GM19035 (cell line): ENCODE measurements at regions not wholly inside any gene's neighbourhood (a gene's known extent, or its start where the extent isn't known, plus 50 kb on each side); places are given as distances from the start of the nearest gene placed in this dataset.

Experiments used
- ATAC-seq: cut with Tn5 transposase; IDR thresholded peaks from one replicate; pipeline ENCODE4 v1.9.1; 2021; ENCODE audit not compliant: unreplicated experiment

- no peak for ATAC-seq
Observed at GRCh38 chr3:89625945-89626344, 518.5 kb downstream of the EPHA3 start.

- ATAC-seq: no peak
Observed at GRCh38 chr3:89628856-89629670, 521.6 kb downstream of the EPHA3 start.

GRCh38 chr3:89635137-89635536, 527.7 kb downstream of the EPHA3 start:
- no peak for ATAC-seq

- no peak for ATAC-seq
Observed at GRCh38 chr3:89644716-89645115, 537.3 kb downstream of the EPHA3 start.

- no peak for ATAC-seq
Observed at GRCh38 chr3:89649431-89649830, 542.0 kb downstream of the EPHA3 start.

GRCh38 chr3:89654031-89654430, 546.6 kb downstream of the EPHA3 start:
- no peak for ATAC-seq

GRCh38 chr3:89656388-89656787, 549.0 kb downstream of the EPHA3 start:
- ATAC-seq: no peak

- ATAC-seq: no peak
Observed at GRCh38 chr3:89679686-89680085, 572.3 kb downstream of the EPHA3 start.

- no peak for ATAC-seq
Observed at GRCh38 chr3:89682556-89682955, 575.1 kb downstream of the EPHA3 start.

- no peak for ATAC-seq
Observed at GRCh38 chr3:89685731-89686130, 578.3 kb downstream of the EPHA3 start.

- ATAC-seq: no peak
Observed at GRCh38 chr3:89690646-89691045, 583.2 kb downstream of the EPHA3 start.

- no peak for ATAC-seq
Observed at GRCh38 chr3:89692601-89693000, 585.2 kb downstream of the EPHA3 start.

- ATAC-seq: no peak
Observed at GRCh38 chr3:89697321-89697916, 590.0 kb downstream of the EPHA3 start.

- ATAC-seq: no peak
Observed at GRCh38 chr3:89698208-89698830, 590.9 kb downstream of the EPHA3 start.

- no peak for ATAC-seq
Observed at GRCh38 chr3:89699229-89699628, 591.8 kb downstream of the EPHA3 start.

- no peak for ATAC-seq
Observed at GRCh38 chr3:89699771-89700170, 592.4 kb downstream of the EPHA3 start.

GRCh38 chr3:89702404-89702803, 595.0 kb downstream of the EPHA3 start:
- ATAC-seq: no peak

GRCh38 chr3:89713196-89713595, 605.8 kb downstream of the EPHA3 start:
- no peak for ATAC-seq

- ATAC-seq: no peak
Observed at GRCh38 chr3:89714237-89714636, 606.8 kb downstream of the EPHA3 start.

GRCh38 chr3:89740080-89740880, 632.9 kb downstream of the EPHA3 start:
- no peak for ATAC-seq

- ATAC-seq: no peak
Observed at GRCh38 chr3:89740881-89741177, 633.4 kb downstream of the EPHA3 start.

- ATAC-seq: no peak
Observed at GRCh38 chr3:89742546-89742945, 635.1 kb downstream of the EPHA3 start.
